HG03064 (cell line): ENCODE measurements at regions not wholly inside any gene's neighbourhood (a gene's known extent, or its start where the extent isn't known, plus 50 kb on each side); places are given as distances from the start of the nearest gene placed in this dataset.
"Not testable (repeated sequence)": the region's sequence is repeated elsewhere in the genome, so short reads cannot be mapped to it uniquely, and the experiment has no call there.

Experiments
- ATAC-seq: cut with Tn5 transposase; IDR thresholded peaks from one replicate; pipeline ENCODE4 v1.9.1; 2021; ENCODE audit warnings: low read depth; ENCODE audit not compliant: unreplicated experiment

DNA sequence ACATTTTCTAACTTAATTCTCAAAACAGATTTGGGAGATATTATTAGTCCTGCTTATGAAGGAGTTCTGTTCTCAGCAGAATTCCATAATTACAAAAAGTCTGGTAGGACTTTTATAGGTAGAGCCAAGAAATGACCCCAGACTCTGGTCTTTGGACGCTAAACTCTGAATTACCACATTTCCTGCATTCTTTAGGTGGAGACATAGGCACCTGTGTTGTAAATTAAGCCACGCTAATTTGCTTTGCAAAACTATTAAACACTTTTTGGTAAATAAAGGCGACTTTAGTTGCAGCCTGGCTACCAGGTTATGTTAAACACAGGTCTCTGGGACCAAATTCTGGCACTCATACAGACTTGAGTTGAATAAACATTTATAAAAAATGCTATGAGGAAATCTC, 77.7 kb downstream of the C9orf152 start:
- ATAC-seq, result no peak

GRCh38 chr9:110130791-110131416, 77.1 kb downstream of the C9orf152 start:
- ATAC-seq, result no peak

GRCh38 chr9:110131499-110131898, 76.5 kb downstream of the C9orf152 start:
- ATAC-seq, result no peak

DNA sequence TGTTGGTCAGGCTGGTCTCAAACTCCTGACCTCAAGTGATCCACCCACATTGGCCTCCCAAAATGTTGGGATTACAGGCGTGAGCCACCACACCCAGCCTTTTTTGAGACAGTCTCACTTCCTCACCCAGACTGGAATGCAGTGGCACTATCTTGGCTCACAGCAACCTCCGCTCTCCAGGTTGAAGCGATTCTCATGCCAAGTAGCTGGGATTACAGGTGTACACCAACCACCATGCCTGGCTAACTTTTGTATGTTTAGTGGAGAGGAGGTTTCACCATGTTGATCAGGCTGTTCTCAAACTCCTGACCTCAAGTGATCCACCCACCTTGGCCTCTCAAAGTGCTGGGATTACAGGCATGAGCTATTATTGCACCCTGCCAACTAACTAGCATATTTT, 75.4 kb downstream of the C9orf152 start:
- ATAC-seq, result not testable (repeated sequence)

- ATAC-seq, result no peak
Measured at GRCh38 chr9:110133059-110133458, 74.9 kb downstream of the C9orf152 start.

- no peak for ATAC-seq
Measured at GRCh38 chr9:110133608-110134210, 74.2 kb downstream of the C9orf152 start.

- ATAC-seq, result no peak
Measured at GRCh38 chr9:110135846-110136245, 72.1 kb downstream of the C9orf152 start.

- ATAC-seq, result no peak
Measured at GRCh38 chr9:110136802-110137201, 71.2 kb downstream of the C9orf152 start.

- no peak for ATAC-seq
Measured at GRCh38 chr9:110140276-110140675, 67.7 kb downstream of the C9orf152 start.

DNA sequence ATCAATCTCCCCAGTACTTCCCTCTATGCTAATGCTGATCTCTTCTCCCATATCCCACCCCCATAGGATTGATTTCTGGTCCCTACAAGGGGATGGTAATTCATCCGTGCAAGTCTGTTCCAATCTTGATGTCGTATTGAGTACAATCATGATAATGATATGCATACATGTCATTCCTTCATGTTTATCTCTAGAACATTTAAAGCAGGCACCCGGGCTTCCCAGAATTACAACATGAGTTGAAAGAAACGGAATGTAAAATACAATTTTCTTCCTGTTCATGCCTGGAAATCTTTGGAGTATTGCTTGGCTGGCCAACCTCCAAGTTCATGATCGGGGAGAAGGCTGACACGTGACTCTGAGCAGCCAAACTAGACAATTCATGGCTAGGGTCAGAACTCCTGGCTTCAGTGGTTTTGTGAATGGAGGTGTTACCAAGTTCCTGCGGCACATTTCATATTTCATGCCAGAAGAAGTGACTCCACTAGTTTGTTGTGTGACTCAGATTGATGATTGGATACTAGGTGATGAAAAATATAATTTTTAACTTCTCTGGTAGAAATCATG, 66.6 kb downstream of the C9orf152 start:
- ATAC-seq, result no peak

DNA sequence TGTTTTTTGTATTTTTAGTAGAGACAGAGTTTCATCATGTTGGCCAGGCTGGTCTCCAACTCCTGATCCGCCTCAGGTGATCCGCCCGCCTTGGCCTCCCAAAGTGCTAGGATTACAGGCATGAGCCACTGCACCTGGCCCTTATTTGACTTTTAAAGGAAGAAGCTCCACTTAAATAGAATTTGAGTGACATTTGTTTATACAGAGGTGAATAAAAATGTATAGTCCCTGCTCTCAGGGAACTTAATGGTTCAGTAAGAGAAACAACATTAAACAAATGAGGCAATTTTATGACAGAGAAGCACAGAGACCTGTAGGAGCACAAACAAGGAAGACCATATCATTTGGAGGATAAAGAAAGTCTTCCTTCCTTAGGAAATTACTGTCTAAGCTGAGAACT, 65.7 kb downstream of the C9orf152 start:
- ATAC-seq, result no peak

GRCh38 chr9:110142868-110143481, 65.0 kb downstream of the C9orf152 start:
- ATAC-seq, result no peak

GRCh38 chr9:110143485-110143884, 64.5 kb downstream of the C9orf152 start:
- peak; percentile 58 for ATAC-seq

DNA sequence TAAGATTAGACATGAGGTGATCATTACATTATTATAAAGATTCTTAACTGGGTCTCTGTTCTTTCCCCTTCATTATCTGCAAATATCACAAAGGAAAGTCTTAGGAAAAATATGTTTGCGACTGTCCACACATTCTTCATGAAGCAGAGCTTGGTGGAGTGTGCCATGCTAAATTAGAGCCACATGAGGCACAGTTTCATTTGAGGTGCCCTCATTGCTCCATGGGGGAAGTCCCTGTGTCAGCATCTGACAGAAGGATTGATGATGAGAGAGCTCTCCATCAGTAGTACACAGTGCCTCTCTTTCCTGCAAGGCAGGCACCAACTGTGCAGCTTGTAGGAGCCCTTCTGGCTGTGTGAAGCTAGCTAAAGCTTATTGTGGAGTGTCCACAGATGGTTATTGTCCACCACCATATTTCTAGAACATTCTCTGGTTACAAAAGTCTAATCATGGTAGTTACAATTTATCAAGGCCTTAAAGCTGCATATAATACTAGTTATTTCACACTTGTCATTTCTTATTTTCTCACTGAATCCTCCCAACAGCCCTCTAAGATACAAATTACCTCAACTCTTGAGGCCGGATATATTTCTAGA, 63.9 kb downstream of the C9orf152 start:
- ATAC-seq, result peak; percentile 48

DNA sequence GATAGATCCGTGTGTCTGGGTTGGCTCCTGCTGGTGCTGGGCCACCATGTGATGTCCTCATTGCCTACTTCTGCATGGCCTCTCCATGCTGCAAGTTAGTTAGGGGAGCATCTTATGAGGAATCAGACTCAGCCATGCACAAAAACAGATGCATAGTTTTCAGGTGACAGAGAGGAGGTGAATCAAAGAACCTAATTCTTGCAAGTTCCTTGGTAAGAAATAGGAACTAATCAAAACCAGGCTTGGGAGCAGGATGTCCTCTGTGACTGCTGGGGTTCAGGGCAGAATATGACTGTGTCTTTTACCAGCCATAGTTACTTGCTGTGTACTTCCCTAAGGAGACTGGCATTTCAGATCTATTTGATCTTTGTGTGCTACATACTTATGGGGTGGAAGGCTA, 61.6 kb downstream of the C9orf152 start:
- ATAC-seq, result no peak

DNA sequence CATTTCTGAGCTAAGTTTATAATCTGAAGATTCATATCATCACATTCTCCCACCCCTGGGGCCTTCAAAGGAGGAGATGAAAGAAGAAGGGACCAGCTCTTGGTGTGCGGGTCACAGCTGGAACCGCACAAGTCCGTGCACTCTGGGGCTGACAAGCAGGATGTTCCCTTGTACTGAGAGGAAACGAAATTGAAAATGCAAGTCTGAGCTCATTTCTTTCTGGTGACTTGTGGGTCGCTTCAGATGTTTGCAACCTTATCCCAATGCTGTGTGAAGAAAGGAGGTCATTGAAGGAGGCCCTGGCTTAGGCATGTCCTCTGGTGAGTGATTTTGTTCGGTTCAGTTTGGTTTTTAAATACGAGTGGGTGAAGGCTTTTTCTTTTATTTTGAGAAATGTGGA, 59.6 kb downstream of the C9orf152 start:
- peak; percentile 69 for ATAC-seq

- no peak for ATAC-seq
Measured at GRCh38 chr9:110148891-110149290, 59.1 kb downstream of the C9orf152 start.
